ENCODE measurements at regions not wholly inside any gene's neighbourhood (a gene's known extent, or its start where the extent isn't known, plus 50 kb on each side); places are given as distances from the start of the nearest gene placed in this dataset.
"Not testable (repeated sequence)": the region's sequence is repeated elsewhere in the genome, so short reads cannot be mapped to it uniquely, and the experiment has no call there.

DNA sequence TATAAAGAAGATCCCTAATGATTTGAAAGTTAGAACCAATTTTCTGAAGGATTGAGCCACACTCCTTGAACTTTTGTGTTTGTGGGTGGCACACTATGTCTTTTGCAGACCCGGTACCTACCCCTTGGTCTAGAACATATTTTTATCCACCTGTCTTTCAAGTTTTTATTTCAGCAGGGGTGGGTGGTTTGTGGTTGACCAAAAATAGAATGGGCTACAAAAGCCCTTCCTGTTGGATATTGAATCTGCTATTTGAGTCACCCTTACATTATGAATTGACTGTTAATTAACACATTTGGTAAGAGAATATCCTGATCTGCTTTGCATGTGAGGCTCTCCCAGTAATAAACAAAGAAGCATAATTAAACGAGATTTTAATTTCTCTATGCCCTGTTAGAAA lies 401.2 kb downstream of the POTEH start:
- DNase-seq; intact Hi-C loops (cut with DNase I): not testable (repeated sequence)

DNA sequence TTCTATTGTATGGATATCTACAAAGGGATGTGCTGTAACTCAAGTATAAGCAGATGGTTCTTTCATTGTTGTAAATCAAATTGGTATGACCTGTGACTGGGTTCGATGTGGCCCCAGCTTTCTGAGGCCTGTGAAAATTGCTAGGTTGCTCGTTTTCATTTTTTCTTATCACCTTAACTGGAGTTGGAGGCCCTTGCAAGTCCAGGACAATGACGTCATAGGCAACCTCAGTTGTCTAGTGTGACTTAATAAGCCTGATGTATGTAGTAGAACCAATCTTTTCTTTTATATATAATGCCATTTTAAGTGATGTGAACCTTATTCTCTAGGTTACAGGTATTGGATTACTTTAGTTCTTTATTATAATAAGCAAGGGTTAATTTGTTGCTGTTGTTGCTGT lies 415.3 kb downstream of the POTEH start:
- DNase-seq; intact Hi-C loops (cut with DNase I): not testable (repeated sequence)

DNA sequence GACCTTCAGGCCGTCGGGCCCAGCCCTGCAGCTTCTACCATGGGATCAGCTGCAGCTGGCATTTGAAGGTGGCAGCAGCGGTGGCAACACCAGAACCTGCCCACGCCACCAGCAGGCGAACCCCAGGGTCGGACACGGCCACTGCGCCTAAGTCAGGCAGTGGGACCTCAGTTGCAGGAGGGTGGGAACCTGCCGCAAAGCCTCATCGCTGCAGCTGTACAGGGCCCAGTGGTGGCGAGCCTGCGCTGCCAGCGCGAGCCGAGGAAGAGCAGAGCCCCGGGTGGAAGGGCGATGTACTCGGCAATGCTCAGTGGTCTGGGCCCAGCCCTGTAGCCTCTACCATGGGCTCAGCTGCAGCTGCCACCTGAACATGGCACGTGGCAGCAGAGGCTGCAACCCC lies 441.6 kb downstream of the POTEH start:
- intact Hi-C loops (cut with DNase I): not testable (repeated sequence)
- peak in 1 of 10 donors; percentile 68 for DNase-seq

DNA sequence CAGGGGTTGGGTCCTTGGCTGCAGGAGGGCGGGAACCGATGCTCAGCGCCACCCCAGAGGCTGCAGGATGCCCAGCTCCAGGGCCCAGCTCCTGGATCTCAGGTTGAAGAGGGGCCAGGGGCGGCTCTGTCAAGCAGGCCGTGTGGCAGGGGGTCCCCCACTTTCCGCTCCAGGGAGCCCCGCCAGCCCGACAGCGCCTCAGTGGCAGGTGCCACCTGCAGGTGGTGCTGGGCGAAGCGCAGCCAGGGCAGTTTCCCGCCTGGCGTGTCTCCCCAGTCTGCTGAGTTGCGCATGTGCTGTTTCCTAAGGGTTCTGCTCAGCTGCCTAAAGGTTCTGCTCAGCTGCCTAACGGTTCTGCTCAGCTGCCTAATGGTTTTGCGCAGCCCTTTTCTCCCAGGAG lies 442.1 kb downstream of the POTEH start:
- intact Hi-C loops (cut with DNase I): no loop called here
- DNase-seq: no peak

DNA sequence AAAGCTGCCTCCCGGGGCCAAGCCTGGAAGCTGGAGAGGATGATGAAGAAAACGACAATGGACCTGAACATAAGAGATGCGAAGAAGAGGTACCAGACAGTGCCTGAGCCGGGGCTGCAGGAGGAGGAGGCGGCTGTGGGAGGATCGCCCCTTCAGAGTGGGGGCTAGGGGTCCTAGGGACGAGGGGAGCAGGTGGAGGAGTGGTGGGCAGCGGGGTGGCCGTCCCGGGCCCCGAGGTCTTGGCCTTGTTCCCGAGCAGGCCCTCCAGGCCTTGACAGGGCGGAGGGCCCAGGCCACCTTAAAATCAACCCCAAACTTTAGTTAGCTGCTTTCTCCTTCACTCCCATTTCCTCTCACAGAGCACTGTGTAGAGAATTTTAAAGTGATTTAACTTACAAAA lies 442.8 kb downstream of the POTEH start:
- peak in 2 of 10 donors; percentile 59 to 73 for DNase-seq
- intact Hi-C loops (cut with DNase I): not testable (repeated sequence)

DNA sequence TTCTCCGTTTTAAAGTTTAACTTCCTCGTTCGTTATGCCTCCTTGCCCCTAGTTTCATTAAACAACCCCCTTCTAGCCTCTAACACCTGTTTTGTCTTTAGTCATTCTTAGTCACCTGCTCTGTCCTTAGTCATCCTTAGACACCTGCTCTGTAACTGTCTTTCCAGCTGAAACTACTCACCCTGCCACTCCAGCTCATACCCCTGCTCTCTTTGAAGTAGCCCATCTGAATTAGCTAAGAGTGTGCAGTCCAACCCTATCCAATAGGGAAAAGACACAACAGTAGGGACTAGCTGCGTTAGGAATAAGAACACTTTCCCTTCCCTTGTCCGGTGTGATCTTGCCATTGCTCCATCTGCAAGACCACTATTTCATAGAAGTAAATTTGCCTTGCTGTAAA lies 446.5 kb downstream of the CCT8L2 start:
- DNase-seq; intact Hi-C loops (cut with DNase I): not testable (repeated sequence)

DNA sequence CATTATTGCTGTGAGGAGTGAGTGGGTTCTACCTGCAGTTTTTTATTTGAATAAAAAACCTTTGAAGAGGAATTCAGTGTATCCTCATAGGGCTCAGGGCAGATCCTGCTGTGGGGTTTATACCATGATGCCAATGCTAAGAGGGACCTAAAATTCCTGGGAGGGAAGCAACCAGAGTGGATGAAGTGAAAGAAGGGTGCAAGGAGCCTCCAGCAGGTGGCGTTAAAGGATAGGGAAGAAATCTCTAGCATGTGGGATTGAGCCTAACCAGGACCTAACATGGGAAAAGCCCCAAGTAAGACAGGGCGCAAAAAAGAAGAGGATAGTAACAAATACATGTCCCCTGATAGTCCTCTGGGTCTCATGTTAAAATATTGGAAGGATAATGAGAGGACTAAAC lies 445.7 kb downstream of the CCT8L2 start:
- DNase-seq: peak in 4 of 10 donors; percentile 24 to 53 (median 46)
- intact Hi-C loops (cut with DNase I): not testable (repeated sequence)

DNA sequence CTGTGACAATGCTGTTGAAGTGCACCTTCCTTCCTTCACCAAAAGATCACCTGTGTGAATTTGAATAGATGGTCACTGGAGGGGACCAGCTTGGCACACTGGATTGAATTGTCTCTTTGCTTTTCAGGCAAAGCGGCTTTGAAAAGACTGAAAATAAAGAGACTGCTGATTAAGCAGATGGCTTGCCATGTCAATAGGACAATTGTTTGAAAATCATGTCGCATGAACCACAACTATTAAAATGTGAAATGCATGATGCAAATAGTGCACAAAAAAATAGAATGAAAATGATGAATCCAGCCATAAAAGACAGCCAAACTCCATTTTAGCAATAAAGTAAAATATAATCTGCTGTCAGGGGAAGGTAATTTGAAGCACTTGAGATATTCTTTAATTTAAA lies 415.3 kb downstream of the CCT8L2 start:
- intact Hi-C loops (cut with DNase I); DNase-seq: not testable (repeated sequence)

DNA sequence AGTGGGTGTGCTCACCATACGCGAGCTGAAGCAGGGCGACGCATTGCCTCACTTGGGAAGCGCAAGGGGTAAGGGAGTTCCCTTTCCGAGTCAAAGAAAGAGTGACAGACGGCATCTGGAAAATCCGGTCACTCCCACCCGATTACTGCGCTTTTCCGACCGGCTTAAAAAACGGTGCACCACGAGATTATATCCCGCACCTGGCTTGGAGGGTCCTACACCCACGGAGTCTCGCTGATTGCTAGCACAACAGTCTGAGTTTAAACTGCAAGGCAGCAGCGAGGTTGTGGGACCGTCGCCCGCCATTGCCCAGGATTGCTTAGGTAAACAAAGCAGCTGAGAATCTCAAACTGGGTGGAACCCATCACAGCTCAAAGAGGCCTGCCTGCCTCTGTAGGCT lies 408.7 kb downstream of the CCT8L2 start:
- intact Hi-C loops (cut with DNase I): not testable (repeated sequence)
- peak in 2 of 10 donors; percentile 74 to 75 for DNase-seq
